HG03442 (cell line): ENCODE measurements at regions not wholly inside any gene's neighbourhood (a gene's known extent, or its start where the extent isn't known, plus 50 kb on each side); places are given as distances from the start of the nearest gene placed in this dataset.
A peak's percentile ranks its signal among the peaks of the same experiment; 100 is the strongest.
"Not testable (repeated sequence)": the region's sequence is repeated elsewhere in the genome, so short reads cannot be mapped to it uniquely, and the experiment has no call there.

Experiments
- ATAC-seq: cut with Tn5 transposase; IDR thresholded peaks from one replicate; pipeline ENCODE4 v1.9.1; 2021; ENCODE audit warnings: mild to moderate bottlenecking, moderate library complexity; ENCODE audit not compliant: unreplicated experiment

- ATAC-seq, result no peak
Measured at GRCh38 chr13:21910546-21910945, 239.7 kb downstream of the FGF9 start.

- no peak for ATAC-seq
Measured at GRCh38 chr13:21911646-21912298, 240.9 kb downstream of the FGF9 start.

GRCh38 chr13:21913010-21913409 lies 242.1 kb downstream of the FGF9 start:
- ATAC-seq, result peak; percentile 41

- ATAC-seq, result no peak
Measured at GRCh38 chr13:21917086-21918015, 246.5 kb downstream of the FGF9 start.

GRCh38 chr13:21920802-21921201 lies 249.9 kb downstream of the FGF9 start:
- not testable (repeated sequence) for ATAC-seq

GRCh38 chr13:21924958-21925357 lies 254.1 kb downstream of the FGF9 start:
- ATAC-seq, result no peak

- ATAC-seq, result no peak
Measured at GRCh38 chr13:21925720-21926119, 254.8 kb downstream of the FGF9 start.

GRCh38 chr13:21929400-21929799 lies 258.5 kb downstream of the FGF9 start:
- ATAC-seq, result no peak

GRCh38 chr13:21930536-21930935 lies 259.7 kb downstream of the FGF9 start:
- ATAC-seq, result no peak

- ATAC-seq, result no peak
Measured at GRCh38 chr13:21932578-21932977, 261.7 kb downstream of the FGF9 start.

- ATAC-seq, result no peak
Measured at GRCh38 chr13:21932996-21933395, 262.1 kb downstream of the FGF9 start.

- no peak for ATAC-seq
Measured at GRCh38 chr13:21934284-21934683, 263.4 kb downstream of the FGF9 start.

GRCh38 chr13:21936674-21937073 lies 265.8 kb downstream of the FGF9 start:
- no peak for ATAC-seq

GRCh38 chr13:21938168-21938567 lies 267.3 kb downstream of the FGF9 start:
- no peak for ATAC-seq

- ATAC-seq, result no peak
Measured at GRCh38 chr13:21938636-21939035, 267.8 kb downstream of the FGF9 start.

GRCh38 chr13:21942061-21942460 lies 271.2 kb downstream of the FGF9 start:
- no peak for ATAC-seq

GRCh38 chr13:21944610-21945009 lies 273.7 kb downstream of the FGF9 start:
- ATAC-seq, result no peak

GRCh38 chr13:21945195-21945594 lies 274.3 kb downstream of the FGF9 start:
- no peak for ATAC-seq

GRCh38 chr13:21946964-21947363 lies 276.1 kb downstream of the FGF9 start:
- no peak for ATAC-seq

- ATAC-seq, result peak; percentile 67
Measured at GRCh38 chr13:21948769-21949474, 278.0 kb downstream of the FGF9 start.

- no peak for ATAC-seq
Measured at GRCh38 chr13:21949818-21950429, 279.1 kb downstream of the FGF9 start.
